ENCODE measurements at regions not wholly inside any gene's neighbourhood (a gene's known extent, or its start where the extent isn't known, plus 50 kb on each side); places are given as distances from the start of the nearest gene placed in this dataset.
"Not testable (repeated sequence)": the region's sequence is repeated elsewhere in the genome, so short reads cannot be mapped to it uniquely, and the experiment has no call there.

GRCh38 chr13:24563087-24563486, 50.5 kb upstream of the PARP4 start:
- TF ChIP-seq EZH2 (IDR thresholded peaks at IDR 0.05; ENCODE audit: low read length, missing control alignments) (no peak), CTCF (conservative IDR thresholded peaks at IDR 0.05 in 1 of 2, IDR thresholded peaks at IDR 0.05 in 1 of 2; ENCODE audit: low read depth in 1 of 2, low read length in 2 of 2) (no peak)
- Histone ChIP-seq H3K4me3 (replicated peaks in 1 of 4; ENCODE audit: control extremely low read depth in 1 of 4, insufficient read depth in 1 of 4, low read depth in 3 of 4, low read length in 4 of 4) (no peak overlapping the region), H3K27me3 (ENCODE audit: control insufficient read depth, insufficient read depth, low read length) (peaks cover 9% of the 10 kb centered on the region), H3K4me1 (ENCODE audit: control insufficient read depth, extremely low read depth, insufficient read depth, low read length) (no peaks in the 10 kb centered on the region), H2AFZ (ENCODE audit: low read length) (no peak overlapping the region), H3K9ac (ENCODE audit: insufficient read depth, low read length) (no peak overlapping the region), H3K4me2 (ENCODE audit: extremely low read depth, insufficient read depth, low read length) (no peak overlapping the region), H4K20me1 (ENCODE audit: control insufficient read depth, extremely low read depth, insufficient read depth, low read length) (no peaks in the 10 kb centered on the region), H3K27ac (ENCODE audit: insufficient read depth, low read length) (no peak overlapping the region), H3K36me3 (ENCODE audit: control insufficient read depth, insufficient read depth, low read length) (no peaks in the 10 kb centered on the region), H3K79me2 (ENCODE audit: control insufficient read depth, insufficient read depth, low read length) (no peaks in the 10 kb centered on the region), H3K9me3 (ENCODE audit: control insufficient read depth, insufficient read depth, low read depth, low read length) (no peaks in the 10 kb centered on the region)
- DNase-seq (ENCODE audit: low read depth in 2 of 2) = no peak

- DNase-seq (ENCODE audit: low read depth in 2 of 2) = peak; percentile 20 to 72
- not testable (repeated sequence) for H3K27ac ChIP-seq (ENCODE audit: insufficient read depth, low read length); H3K36me3 ChIP-seq (ENCODE audit: control insufficient read depth, insufficient read depth, low read length); H4K20me1 ChIP-seq (ENCODE audit: control insufficient read depth, extremely low read depth, insufficient read depth, low read length); H3K27me3 ChIP-seq (ENCODE audit: control insufficient read depth, insufficient read depth, low read length); H2AFZ ChIP-seq (ENCODE audit: low read length); H3K9me3 ChIP-seq (ENCODE audit: control insufficient read depth, insufficient read depth, low read depth, low read length); H3K4me3 ChIP-seq (replicated peaks in 1 of 4; ENCODE audit: control extremely low read depth in 1 of 4, insufficient read depth in 1 of 4, low read depth in 3 of 4, low read length in 4 of 4); H3K4me1 ChIP-seq (ENCODE audit: control insufficient read depth, extremely low read depth, insufficient read depth, low read length); H3K4me2 ChIP-seq (ENCODE audit: extremely low read depth, insufficient read depth, low read length); H3K9ac ChIP-seq (ENCODE audit: insufficient read depth, low read length); H3K79me2 ChIP-seq (ENCODE audit: control insufficient read depth, insufficient read depth, low read length)
Measured at GRCh38 chr13:24563971-24564370, 51.4 kb upstream of the PARP4 start.

GRCh38 chr13:24564881-24565280, 52.3 kb upstream of the PARP4 start:
- Histone ChIP-seq H3K4me2 (ENCODE audit: extremely low read depth, insufficient read depth, low read length) (no peak overlapping the region), H3K27ac (ENCODE audit: insufficient read depth, low read length) (no peak overlapping the region), H3K79me2 (ENCODE audit: control insufficient read depth, insufficient read depth, low read length) (no peaks in the 10 kb centered on the region), H2AFZ (ENCODE audit: low read length) (no peak overlapping the region), H3K9ac (ENCODE audit: insufficient read depth, low read length) (no peak overlapping the region), H3K27me3 (ENCODE audit: control insufficient read depth, insufficient read depth, low read length) (no peaks in the 10 kb centered on the region), H3K9me3 (ENCODE audit: control insufficient read depth, insufficient read depth, low read depth, low read length) (no peaks in the 10 kb centered on the region), H3K4me1 (ENCODE audit: control insufficient read depth, extremely low read depth, insufficient read depth, low read length) (no peaks in the 10 kb centered on the region), H3K36me3 (ENCODE audit: control insufficient read depth, insufficient read depth, low read length) (no peaks in the 10 kb centered on the region), H3K4me3 (replicated peaks in 1 of 4; ENCODE audit: control extremely low read depth in 1 of 4, insufficient read depth in 1 of 4, low read depth in 3 of 4, low read length in 4 of 4) (no peak overlapping the region), H4K20me1 (ENCODE audit: control insufficient read depth, extremely low read depth, insufficient read depth, low read length) (no peaks in the 10 kb centered on the region)
- no peak for DNase-seq (ENCODE audit: low read depth in 2 of 2)
- TF ChIP-seq EZH2 (IDR thresholded peaks at IDR 0.05; ENCODE audit: low read length, missing control alignments) (no peak), CTCF (conservative IDR thresholded peaks at IDR 0.05 in 1 of 2, IDR thresholded peaks at IDR 0.05 in 1 of 2; ENCODE audit: low read depth in 1 of 2, low read length in 2 of 2) (no peak)

- H3K4me3 ChIP-seq (replicated peaks in 1 of 4; ENCODE audit: control extremely low read depth in 1 of 4, insufficient read depth in 1 of 4, low read depth in 3 of 4, low read length in 4 of 4); H3K4me2 ChIP-seq (ENCODE audit: extremely low read depth, insufficient read depth, low read length); H3K27ac ChIP-seq (ENCODE audit: insufficient read depth, low read length); H3K9ac ChIP-seq (ENCODE audit: insufficient read depth, low read length); H4K20me1 ChIP-seq (ENCODE audit: control insufficient read depth, extremely low read depth, insufficient read depth, low read length); H3K36me3 ChIP-seq (ENCODE audit: control insufficient read depth, insufficient read depth, low read length); H3K27me3 ChIP-seq (ENCODE audit: control insufficient read depth, insufficient read depth, low read length); H2AFZ ChIP-seq (ENCODE audit: low read length); H3K9me3 ChIP-seq (ENCODE audit: control insufficient read depth, insufficient read depth, low read depth, low read length); H3K79me2 ChIP-seq (ENCODE audit: control insufficient read depth, insufficient read depth, low read length); H3K4me1 ChIP-seq (ENCODE audit: control insufficient read depth, extremely low read depth, insufficient read depth, low read length): not testable (repeated sequence)
- DNase-seq (ENCODE audit: low read depth in 2 of 2) = peak; percentile 82 to 83
Measured at GRCh38 chr13:24567593-24567992, 55.0 kb upstream of the PARP4 start.
